Liver (tissue), 3 donors: ENCODE measurements at regions not wholly inside any gene's neighbourhood (a gene's known extent, or its start where the extent isn't known, plus 50 kb on each side); places are given as distances from the start of the nearest gene placed in this dataset.

Experiments
- ATF3 ChIP-seq: IDR thresholded peaks from 2 replicates; pipeline ENCODE4 v1.6.1; 2016; ENCODE audit warnings: antibody characterized with exemption
- CTCF ChIP-seq: fragments of 150-350 bp; IDR thresholded peaks from 2 replicates; pipeline ENCODE4 v1.5.1; 2017; ENCODE audit warnings: improper control_type of control experiment, low read depth, low read length; ENCODE audit not compliant: missing input control
- MAX ChIP-seq: IDR thresholded peaks from 2 replicates; pipeline ENCODE4 v1.6.1; 2016; ENCODE audit warnings: antibody characterized with exemption
- TAF1 ChIP-seq: conservative IDR thresholded peaks from 2 replicates; pipeline ENCODE4 v1.6.1; 2016; ENCODE audit warnings: antibody characterized with exemption, mild to moderate bottlenecking
- donor health status: healthy.
- donor health status: healthy.

GRCh38 chr21:21997390-21998333 is 999.5 kb downstream of the NCAM2 start:
- TF ChIP-seq CTCF (no peak), MAX (no peak), TAF1 (no peak), ATF3 (no peak)
